ENCODE measurements at regions not wholly inside any gene's neighbourhood (a gene's known extent, or its start where the extent isn't known, plus 50 kb on each side); places are given as distances from the start of the nearest gene placed in this dataset.

DNA sequence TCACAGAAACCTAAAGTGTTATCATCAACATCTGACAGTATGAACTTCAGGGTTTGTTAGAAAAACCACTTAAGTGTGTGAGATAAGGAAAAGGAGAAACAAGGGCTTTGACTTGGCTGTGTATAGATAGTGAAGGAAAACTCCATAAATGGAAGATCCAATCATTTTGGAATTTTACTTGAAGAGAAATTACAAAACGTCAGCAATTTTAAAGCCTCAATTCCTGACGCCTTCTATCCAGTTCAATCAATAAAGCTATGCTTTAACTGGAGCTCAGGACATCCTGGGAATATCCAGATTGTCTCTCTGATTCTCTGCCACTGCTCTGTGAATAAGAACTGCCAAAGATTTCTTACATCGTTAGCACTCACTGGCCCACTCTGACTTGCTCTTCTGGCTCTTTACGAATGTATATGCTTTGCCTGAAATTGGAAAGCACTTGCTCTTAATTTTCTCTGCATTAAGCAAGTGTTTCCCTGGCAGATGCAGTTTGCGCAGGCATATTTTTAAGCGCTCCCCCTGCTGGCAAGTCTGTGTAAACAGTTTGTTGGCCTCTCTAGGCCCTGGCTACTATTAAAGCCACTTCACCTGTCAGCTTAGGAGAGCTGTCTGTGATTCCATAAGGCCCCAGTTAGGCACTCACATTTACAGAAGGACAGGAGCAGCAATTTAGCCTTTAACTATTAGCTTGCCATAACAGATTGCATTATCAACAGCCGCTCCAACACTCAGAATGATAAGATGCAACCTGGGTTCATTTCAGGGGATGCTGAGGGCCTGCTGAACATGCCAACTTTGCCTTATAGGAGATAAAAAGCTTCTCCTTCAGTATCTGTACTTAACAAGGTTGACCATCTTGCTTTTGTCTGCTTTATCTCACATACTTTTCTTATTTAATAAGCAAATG is 251.4 kb upstream of the DDX53 start:
- TF ChIP-seq POLR2AphosphoS5 (IDR thresholded peaks at IDR 0.05; ENCODE audit: low read depth, low read length) (no peak), POLR2A (IDR thresholded peaks at IDR 0.05; ENCODE audit: low read depth, low read length) (no peak), TAF1 (IDR thresholded peaks at IDR 0.05; ENCODE audit: low read depth, low read length) (no peak), PAX5 (IDR thresholded peaks at IDR 0.05; ENCODE audit: insufficient read depth, low read length, severe bottlenecking) (no peak), POU2F2 (IDR thresholded peaks at IDR 0.05; ENCODE audit: low read depth, low read length) (no peak), SPI1 (IDR thresholded peaks at IDR 0.05; ENCODE audit: low read depth, low read length) (no peak)

Data from GM12891 (cell line).